CD4-positive, alpha-beta T cell treated with Interleukin-4 for 1 hour (primary cell): ENCODE measurements at regions not wholly inside any gene's neighbourhood (a gene's known extent, or its start where the extent isn't known, plus 50 kb on each side); places are given as distances from the start of the nearest gene placed in this dataset.

Experiments
- DNase-seq, 2 donors: peaks; one replicate each; pipeline ENCODE4 v3.0.0-alpha.2; 2020 to 2022

GRCh38 chr16:51637770-51638094, 486.7 kb upstream of the SALL1 start:
- DNase-seq, result no peak

- no peak for DNase-seq
Measured at GRCh38 chr16:51636920-51637769, 486.1 kb upstream of the SALL1 start.

- no peak for DNase-seq
Measured at GRCh38 chr16:51635181-51635580, 484.1 kb upstream of the SALL1 start.

- no peak for DNase-seq
Measured at GRCh38 chr16:51630076-51630475, 479.0 kb upstream of the SALL1 start.

GRCh38 chr16:51629576-51629975, 478.5 kb upstream of the SALL1 start:
- DNase-seq, result no peak

- DNase-seq, result no peak
Measured at GRCh38 chr16:51624080-51624775, 473.2 kb upstream of the SALL1 start.

- no peak for DNase-seq
Measured at GRCh38 chr16:51621610-51622009, 470.5 kb upstream of the SALL1 start.

- no peak for DNase-seq
Measured at GRCh38 chr16:51615141-51615540, 464.1 kb upstream of the SALL1 start.

GRCh38 chr16:51607201-51607651, 456.2 kb upstream of the SALL1 start:
- no peak for DNase-seq

GRCh38 chr16:51596247-51596646, 445.2 kb upstream of the SALL1 start:
- no peak for DNase-seq

- DNase-seq, result no peak
Measured at GRCh38 chr16:51592535-51593300, 441.6 kb upstream of the SALL1 start.

- no peak for DNase-seq
Measured at GRCh38 chr16:51592001-51592501, 441.0 kb upstream of the SALL1 start.

GRCh38 chr16:51591480-51591879, 440.4 kb upstream of the SALL1 start:
- no peak for DNase-seq

- DNase-seq, result no peak
Measured at GRCh38 chr16:51579652-51580360, 428.7 kb upstream of the SALL1 start.

- DNase-seq, result no peak
Measured at GRCh38 chr16:51577621-51578303, 426.7 kb upstream of the SALL1 start.

GRCh38 chr16:51576498-51577195, 425.6 kb upstream of the SALL1 start:
- DNase-seq, result no peak

GRCh38 chr16:51573191-51573590, 422.1 kb upstream of the SALL1 start:
- no peak for DNase-seq

GRCh38 chr16:51569203-51569931, 418.3 kb upstream of the SALL1 start:
- no peak for DNase-seq

- no peak for DNase-seq
Measured at GRCh38 chr16:51567911-51568310, 416.8 kb upstream of the SALL1 start.

- DNase-seq, result no peak
Measured at GRCh38 chr16:51565184-51565583, 414.1 kb upstream of the SALL1 start.

GRCh38 chr16:51562891-51563290, 411.8 kb upstream of the SALL1 start:
- DNase-seq, result no peak
